ENCODE measurements at regions not wholly inside any gene's neighbourhood (a gene's known extent, or its start where the extent isn't known, plus 50 kb on each side); places are given as distances from the start of the nearest gene placed in this dataset.

- TF ChIP-seq POLR2AphosphoS5 (IDR thresholded peaks at IDR 0.05) (no peak), EP300 (IDR thresholded peaks at IDR 0.05; ENCODE audit: low read depth) (no peak), POLR2A (IDR thresholded peaks at IDR 0.05) (no peak), CTCF (IDR thresholded peaks at IDR 0.05) (no peak)
- no peak overlapping the region for H3K4me3 ChIP-seq
- in situ Hi-C loops (cut with MboI; ENCODE audit: low pct_ligation_motif_present in 1 of 4, low pct_unique_long_range_greater_than_20kb in 1 of 4, low sequenced_read_pairs in 3 of 4) (no loop called here), intact Hi-C loops (cut with DNase I; ENCODE audit: low total_unique reads) (no loop called here)
- no peaks in the 10 kb centered on the region for H3K9me3 ChIP-seq
- no peaks in the 10 kb centered on the region for H3K36me3 ChIP-seq
- H3K27ac ChIP-seq, result no peak overlapping the region
- H3K27me3 ChIP-seq, result peaks cover 4% of the 10 kb centered on the region
- no peaks in the 10 kb centered on the region for H3K4me1 ChIP-seq
- no peak for DNase-seq
Measured at GRCh38 chr22:22037229-22037628, 54.6 kb upstream of the TOP3B start.

- TF ChIP-seq POLR2A (IDR thresholded peaks at IDR 0.05) (no peak), POLR2AphosphoS5 (IDR thresholded peaks at IDR 0.05) (no peak), CTCF (IDR thresholded peaks at IDR 0.05) (no peak), EP300 (IDR thresholded peaks at IDR 0.05; ENCODE audit: low read depth) (no peak)
- intact Hi-C loops (cut with DNase I; ENCODE audit: low total_unique reads), result no loop called here
- H3K27me3 ChIP-seq, result no peaks in the 10 kb centered on the region
- DNase-seq, result no peak
- H3K4me1 ChIP-seq, result no peaks in the 10 kb centered on the region
- H3K27ac ChIP-seq, result no peak overlapping the region
- H3K36me3 ChIP-seq, result no peaks in the 10 kb centered on the region
- H3K4me3 ChIP-seq, result no peak overlapping the region
- in situ Hi-C loops (cut with MboI; ENCODE audit: low pct_ligation_motif_present in 1 of 4, low pct_unique_long_range_greater_than_20kb in 1 of 4, low sequenced_read_pairs in 3 of 4), result no loop called here
- no peaks in the 10 kb centered on the region for H3K9me3 ChIP-seq
- WGBS, 2 donors (ENCODE audit: low coverage in 1 of 2), result 95% methylated on average over 3 of the region's 3 CpGs; no CpG with 5 or more reads in 1 of the 2 donors
Measured at GRCh38 chr22:22036588-22036987, 54.0 kb upstream of the TOP3B start.

GRCh38 chr22:22035771-22036314, 53.3 kb upstream of the TOP3B start:
- no peak overlapping the region for H3K4me3 ChIP-seq
- no peaks in the 10 kb centered on the region for H3K4me1 ChIP-seq
- in situ Hi-C loops (cut with MboI; ENCODE audit: low pct_ligation_motif_present in 1 of 4, low pct_unique_long_range_greater_than_20kb in 1 of 4, low sequenced_read_pairs in 3 of 4) (no loop called here), intact Hi-C loops (cut with DNase I; ENCODE audit: low total_unique reads) (no loop called here)
- 93% methylated on average over 4 of the region's 4 CpGs; no CpG with 5 or more reads in 1 of the 2 donors for WGBS, 2 donors (ENCODE audit: low coverage in 1 of 2)
- no peaks in the 10 kb centered on the region for H3K36me3 ChIP-seq
- no peak for DNase-seq
- H3K27me3 ChIP-seq, result no peaks in the 10 kb centered on the region
- H3K27ac ChIP-seq, result no peak overlapping the region
- no peaks in the 10 kb centered on the region for H3K9me3 ChIP-seq
- TF ChIP-seq CTCF (IDR thresholded peaks at IDR 0.05), result no peak
- no peak for TF ChIP-seq POLR2AphosphoS5 (IDR thresholded peaks at IDR 0.05)
- no peak for TF ChIP-seq POLR2A (IDR thresholded peaks at IDR 0.05)
- no peak for TF ChIP-seq EP300 (IDR thresholded peaks at IDR 0.05; ENCODE audit: low read depth)

- Histone ChIP-seq H3K27ac (no peak overlapping the region), H3K36me3 (no peaks in the 10 kb centered on the region), H3K9me3 (no peaks in the 10 kb centered on the region), H3K4me3 (no peak overlapping the region), H3K27me3 (no peaks in the 10 kb centered on the region), H3K4me1 (no peaks in the 10 kb centered on the region)
- in situ Hi-C loops (cut with MboI; ENCODE audit: low pct_ligation_motif_present in 1 of 4, low pct_unique_long_range_greater_than_20kb in 1 of 4, low sequenced_read_pairs in 3 of 4) (no loop called here), intact Hi-C loops (cut with DNase I; ENCODE audit: low total_unique reads) (no loop called here)
- DNase-seq, result no peak
- TF ChIP-seq CTCF (IDR thresholded peaks at IDR 0.05) (no peak), POLR2AphosphoS5 (IDR thresholded peaks at IDR 0.05) (no peak), POLR2A (IDR thresholded peaks at IDR 0.05) (no peak), EP300 (IDR thresholded peaks at IDR 0.05; ENCODE audit: low read depth) (no peak)
Measured at GRCh38 chr22:22035203-22035602, 52.6 kb upstream of the TOP3B start.
